Muscle layer of duodenum (tissue), 2 donors: ENCODE measurements at regions not wholly inside any gene's neighbourhood (a gene's known extent, or its start where the extent isn't known, plus 50 kb on each side); places are given as distances from the start of the nearest gene placed in this dataset.

ENCODE experiments used
- H3K27ac ChIP-seq: one replicate; pipeline ENCODE4 v1.7.0; 2013; ENCODE audit warnings: mild to moderate bottlenecking, low read length
- H3K27me3 ChIP-seq: one replicate; pipeline ENCODE4 v1.7.0; 2013; ENCODE audit warnings: low read depth, mild to moderate bottlenecking, control low read depth, low read length
- H3K36me3 ChIP-seq, 2 donors: one replicate each; pipeline ENCODE4 v1.7.0; 2013; ENCODE audit warnings: low read length in 2 of 2, control low read depth in 1 of 2, mild to moderate bottlenecking in 1 of 2; ENCODE audit not compliant: insufficient read depth in 2 of 2, control insufficient read depth in 1 of 2
- H3K4me1 ChIP-seq, 2 donors: one replicate each; pipeline ENCODE4 v1.7.0; 2013; ENCODE audit warnings: low read length in 2 of 2, mild to moderate bottlenecking in 2 of 2, control low read depth in 1 of 2, moderate library complexity in 1 of 2; ENCODE audit not compliant: insufficient read depth in 2 of 2, control insufficient read depth in 1 of 2
- H3K4me3 ChIP-seq, 2 donors: one replicate each; pipeline ENCODE4 v1.7.0; 2013; ENCODE audit warnings: low read length in 2 of 2, low read depth in 1 of 2, mild to moderate bottlenecking in 1 of 2
- H3K9me3 ChIP-seq, 2 donors: one replicate each; pipeline ENCODE4 v1.7.0; 2013; ENCODE audit warnings: low read length in 2 of 2, control low read depth in 1 of 2, mild to moderate bottlenecking in 1 of 2; ENCODE audit not compliant: control insufficient read depth in 1 of 2
- donor health status: healthy.

- Histone ChIP-seq H3K27ac (no peak overlapping the region), H3K27me3 (no peaks in the 10 kb centered on the region), H3K36me3 (no peaks in the 10 kb centered on the region), H3K4me1 (no peaks in the 10 kb centered on the region), H3K9me3 (no peaks in the 10 kb centered on the region), H3K4me3 (no peak overlapping the region)
Observed at GRCh38 chr5:4159681-4160080, 564.0 kb downstream of the IRX1 start.

- Histone ChIP-seq H3K9me3 (no peaks in the 10 kb centered on the region), H3K27ac (no peak overlapping the region), H3K27me3 (no peaks in the 10 kb centered on the region), H3K4me1 (no peaks in the 10 kb centered on the region), H3K4me3 (no peak overlapping the region), H3K36me3 (no peaks in the 10 kb centered on the region)
Observed at GRCh38 chr5:4164167-4164566, 568.5 kb downstream of the IRX1 start.

- Histone ChIP-seq H3K27me3 (no peaks in the 10 kb centered on the region), H3K27ac (no peak overlapping the region), H3K9me3 (peaks cover 5 to 8% of the 10 kb centered on the region in 2 donors), H3K4me3 (no peak overlapping the region), H3K36me3 (no peaks in the 10 kb centered on the region), H3K4me1 (no peaks in the 10 kb centered on the region)
Observed at GRCh38 chr5:4180703-4181102, 585.1 kb downstream of the IRX1 start.

- H3K4me1 ChIP-seq, result no peaks in the 10 kb centered on the region
- peaks cover 5 to 8% of the 10 kb centered on the region in 2 donors for H3K9me3 ChIP-seq
- H3K27me3 ChIP-seq, result no peaks in the 10 kb centered on the region
- no peak overlapping the region for H3K4me3 ChIP-seq
- H3K36me3 ChIP-seq, result no peaks in the 10 kb centered on the region
- no peak overlapping the region for H3K27ac ChIP-seq
Observed at GRCh38 chr5:4182144-4182543, 586.5 kb downstream of the IRX1 start.

GRCh38 chr5:4185127-4185526 is 589.5 kb downstream of the IRX1 start:
- no peaks in the 10 kb centered on the region for H3K4me1 ChIP-seq
- H3K4me3 ChIP-seq, result no peak overlapping the region
- H3K9me3 ChIP-seq, result peaks cover 0 to 4% of the 10 kb centered on the region in 2 donors
- H3K27me3 ChIP-seq, result no peaks in the 10 kb centered on the region
- no peaks in the 10 kb centered on the region for H3K36me3 ChIP-seq
- no peak overlapping the region for H3K27ac ChIP-seq

- no peaks in the 10 kb centered on the region for H3K4me1 ChIP-seq
- H3K27me3 ChIP-seq, result no peaks in the 10 kb centered on the region
- peaks cover 0 to 4% of the 10 kb centered on the region in 2 donors for H3K9me3 ChIP-seq
- no peak overlapping the region for H3K27ac ChIP-seq
- H3K4me3 ChIP-seq, result no peak overlapping the region
- H3K36me3 ChIP-seq, result no peaks in the 10 kb centered on the region
Observed at GRCh38 chr5:4188704-4189103, 593.1 kb downstream of the IRX1 start.

- H3K4me1 ChIP-seq, result no peaks in the 10 kb centered on the region
- H3K27ac ChIP-seq, result no peak overlapping the region
- H3K27me3 ChIP-seq, result no peaks in the 10 kb centered on the region
- H3K4me3 ChIP-seq, result no peak overlapping the region
- H3K9me3 ChIP-seq, result peaks cover 0 to 4% of the 10 kb centered on the region in 2 donors
- H3K36me3 ChIP-seq, result no peaks in the 10 kb centered on the region
Observed at GRCh38 chr5:4189317-4189716, 593.7 kb downstream of the IRX1 start.

GRCh38 chr5:4191041-4191440 is 595.4 kb downstream of the IRX1 start:
- H3K4me1 ChIP-seq, result no peaks in the 10 kb centered on the region
- no peaks in the 10 kb centered on the region for H3K9me3 ChIP-seq
- H3K27me3 ChIP-seq, result no peaks in the 10 kb centered on the region
- no peak overlapping the region for H3K27ac ChIP-seq
- H3K36me3 ChIP-seq, result no peaks in the 10 kb centered on the region
- H3K4me3 ChIP-seq, result no peak overlapping the region

- Histone ChIP-seq H3K9me3 (no peaks in the 10 kb centered on the region), H3K27ac (no peak overlapping the region), H3K36me3 (no peaks in the 10 kb centered on the region), H3K4me1 (no peaks in the 10 kb centered on the region), H3K27me3 (no peaks in the 10 kb centered on the region), H3K4me3 (no peak overlapping the region)
Observed at GRCh38 chr5:4191703-4192102, 596.1 kb downstream of the IRX1 start.

- no peak overlapping the region for H3K27ac ChIP-seq
- no peaks in the 10 kb centered on the region for H3K27me3 ChIP-seq
- no peaks in the 10 kb centered on the region for H3K4me1 ChIP-seq
- no peak overlapping the region for H3K4me3 ChIP-seq
- no peaks in the 10 kb centered on the region for H3K36me3 ChIP-seq
- no peaks in the 10 kb centered on the region for H3K9me3 ChIP-seq
Observed at GRCh38 chr5:4192111-4192510, 596.5 kb downstream of the IRX1 start.

- no peaks in the 10 kb centered on the region for H3K36me3 ChIP-seq
- no peaks in the 10 kb centered on the region for H3K27me3 ChIP-seq
- H3K4me1 ChIP-seq, result no peaks in the 10 kb centered on the region
- H3K4me3 ChIP-seq, result no peak overlapping the region
- no peaks in the 10 kb centered on the region for H3K9me3 ChIP-seq
- no peak overlapping the region for H3K27ac ChIP-seq
Observed at GRCh38 chr5:4196744-4197143, 601.1 kb downstream of the IRX1 start.

GRCh38 chr5:4197151-4197550 is 601.5 kb downstream of the IRX1 start:
- H3K36me3 ChIP-seq, result no peaks in the 10 kb centered on the region
- no peaks in the 10 kb centered on the region for H3K27me3 ChIP-seq
- H3K4me1 ChIP-seq, result no peaks in the 10 kb centered on the region
- H3K4me3 ChIP-seq, result no peak overlapping the region
- H3K9me3 ChIP-seq, result no peaks in the 10 kb centered on the region
- H3K27ac ChIP-seq, result no peak overlapping the region
